H1 (cell line): ENCODE measurements at regions not wholly inside any gene's neighbourhood (a gene's known extent, or its start where the extent isn't known, plus 50 kb on each side); places are given as distances from the start of the nearest gene placed in this dataset.

ENCODE experiments used
- CTCF ChIA-PET: fragments of 300-600 bp; sonication (Branson Sonifier 250); formaldehyde crosslinking; loops from one replicate; lab custom pipeline; 2021; ENCODE audit not compliant: partially characterized antibody; lab: Charles Lee
- POLR2A ChIA-PET: fragments of 300-600 bp; sonication (Branson Sonifier 250); formaldehyde crosslinking; loops from one replicate; lab custom pipeline; 2021; ENCODE audit warnings: inconsistent platforms; ENCODE audit not compliant: partially characterized antibody; lab: Charles Lee
- DNase-seq, 2 experiments: peaks; one replicate each; pipeline versions ENCODE4 v3.0.0 to v3.0.0-alpha.2; 2010 to 2022; ENCODE audit warnings: low spot score in 2 of 2, low read depth in 1 of 2, mixed read lengths in 1 of 2
- FAIRE-seq: peaks from 2 replicates; lab custom pipeline; 2011; peaks lifted over from hg19 to GRCh38; lab: Jason Lieb, UNC
- H2AFZ ChIP-seq: 2 replicates; pipeline ENCODE4 v1.8.1; 2012; ENCODE audit warnings: low read length, inconsistent platforms
- H2AK5ac ChIP-seq: 2 replicates; pipeline ENCODE4 v1.6.1; 2013; ENCODE audit warnings: low read depth, low read length
- H2BK120ac ChIP-seq: replicated peaks from 2 replicates; pipeline ENCODE3; 2013; ENCODE audit warnings: low read depth, low read length, inconsistent platforms
- H2BK12ac ChIP-seq: 2 replicates; pipeline ENCODE4 v1.6.1; 2013; ENCODE audit warnings: low read depth, low read length
- H2BK15ac ChIP-seq: 2 replicates; pipeline ENCODE4 v1.6.1; 2013; ENCODE audit warnings: low read length
- H2BK20ac ChIP-seq: 2 replicates; pipeline ENCODE4 v1.6.1; 2013; ENCODE audit warnings: low read length
- H2BK5ac ChIP-seq: 2 replicates; pipeline ENCODE4 v1.6.1; 2013; ENCODE audit warnings: low read depth, low read length
- H3K14ac ChIP-seq: 2 replicates; pipeline ENCODE4 v1.6.1; 2013; ENCODE audit warnings: inconsistent platforms; ENCODE audit not compliant: insufficient read length
- H3K18ac ChIP-seq: 2 replicates; pipeline ENCODE4 v1.6.1; 2013; ENCODE audit warnings: low read length; ENCODE audit errors: extremely low read depth
- H3K23ac ChIP-seq: 2 replicates; pipeline ENCODE4 v1.6.1; 2013; ENCODE audit warnings: inconsistent platforms; ENCODE audit not compliant: insufficient read length
- H3K23me2 ChIP-seq: 2 replicates; pipeline ENCODE4 v1.6.1; 2013; ENCODE audit warnings: low read depth, low read length
- H3K27ac ChIP-seq: 2 replicates; pipeline ENCODE4 v1.6.1; 2011; ENCODE audit warnings: low read depth, low read length, inconsistent platforms
- H3K27me3 ChIP-seq, 4 experiments: replicated peaks in 1 of 4; 1 replicate in 1 of 4; 2 replicates in 3 of 4; pipeline versions ENCODE4 v1.6.1 to v1.8.1; 2011 to 2013; ENCODE audit warnings: low read length in 3 of 4, mild to moderate bottlenecking in 3 of 4, inconsistent platforms in 2 of 4, mixed read lengths in 2 of 4, moderate library complexity in 1 of 4; ENCODE audit not compliant: control insufficient read depth in 3 of 4, insufficient read depth in 3 of 4; ENCODE audit errors: extremely low read depth in 1 of 4
- H3K36me3 ChIP-seq, 4 experiments: 2 replicates each; pipeline versions ENCODE4 v1.6.1 to v1.8.1; 2011 to 2013; ENCODE audit warnings: mild to moderate bottlenecking in 4 of 4, low read length in 3 of 4, moderate library complexity in 2 of 4, control low read depth in 1 of 4, inconsistent platforms in 1 of 4; ENCODE audit not compliant: insufficient read depth in 4 of 4, control insufficient read depth in 2 of 4
- H3K4ac ChIP-seq: replicated peaks from 2 replicates; pipeline ENCODE3; 2013; ENCODE audit warnings: low read length, low read depth, mixed read lengths, inconsistent platforms; ENCODE audit not compliant: insufficient read length
- H3K4me1 ChIP-seq, 4 experiments: replicated peaks in 1 of 4; 1 replicate in 1 of 4; 2 replicates in 3 of 4; pipeline versions ENCODE4 v1.6.1 to v1.8.1; 2011 to 2013; ENCODE audit warnings: low read length in 3 of 4, inconsistent platforms in 2 of 4, mixed read lengths in 1 of 4; ENCODE audit not compliant: insufficient read depth in 4 of 4, control insufficient read depth in 3 of 4
- H3K4me2 ChIP-seq, 2 experiments: 2 replicates each; pipeline versions ENCODE4 v1.6.1 to v1.8.1; 2011 to 2013; ENCODE audit warnings: low read depth in 2 of 2, low read length in 2 of 2, control low read depth in 1 of 2, inconsistent platforms in 1 of 2, mild to moderate bottlenecking in 1 of 2; ENCODE audit not compliant: insufficient read depth in 1 of 2
- H3K4me3 ChIP-seq, 4 experiments: fragments of 200-600, 300-600 bp in 1 of 4; sonication (generic), shearing (Covaris generic), sonication (Bioruptor Twin) in 1 of 4; 2 replicates each; pipeline versions ENCODE4 v1.5.1 to v1.8.1; 2011 to 2016; ENCODE audit warnings: low read length in 4 of 4, low read depth in 3 of 4, control low read depth in 2 of 4, inconsistent platforms in 2 of 4, mild to moderate bottlenecking in 2 of 4, mixed read lengths in 1 of 4, moderate library complexity in 1 of 4; ENCODE audit not compliant: insufficient read depth in 2 of 4; ENCODE audit errors: extremely low read depth in 1 of 4
- H3K56ac ChIP-seq: replicated peaks from 2 replicates; pipeline ENCODE3; 2013; ENCODE audit warnings: low read depth, mild to moderate bottlenecking, mixed read lengths, low read length, inconsistent platforms; ENCODE audit not compliant: insufficient read length
- H3K79me1 ChIP-seq: 2 replicates; pipeline ENCODE4 v1.6.1; 2013; ENCODE audit warnings: low read depth, low read length, control low read depth
- H3K79me2 ChIP-seq, 2 experiments: 2 replicates each; pipeline versions ENCODE4 v1.6.1 to v1.8.1; 2012 to 2013; ENCODE audit warnings: low read length in 2 of 2, mild to moderate bottlenecking in 2 of 2, inconsistent platforms in 1 of 2; ENCODE audit not compliant: insufficient read depth in 2 of 2, control insufficient read depth in 1 of 2
- H3K9ac ChIP-seq, 4 experiments: replicated peaks in 1 of 4; 1 replicate in 1 of 4; 2 replicates in 3 of 4; pipeline versions ENCODE4 v1.6.1 to v1.8.1; 2011 to 2013; ENCODE audit warnings: low read depth in 3 of 4, low read length in 3 of 4, control low read depth in 2 of 4, mild to moderate bottlenecking in 2 of 4, moderate library complexity in 2 of 4, inconsistent platforms in 1 of 4; ENCODE audit errors: extremely low read depth in 1 of 4
- H3K9me3 ChIP-seq, 2 experiments: 2 replicates each; pipeline versions ENCODE4 v1.6.1 to v1.8.1; 2012 to 2013; ENCODE audit warnings: mild to moderate bottlenecking in 2 of 2, moderate library complexity in 2 of 2, control low read depth in 1 of 2, inconsistent platforms in 1 of 2, low read depth in 1 of 2, low read length in 1 of 2, mixed read lengths in 1 of 2; ENCODE audit not compliant: insufficient read depth in 2 of 2
- H4K20me1 ChIP-seq, 2 experiments: replicated peaks in 1 of 2; 2 replicates each; pipeline versions ENCODE3 to v1.8.1; 2011 to 2013; ENCODE audit warnings: inconsistent platforms in 2 of 2, low read length in 2 of 2, mild to moderate bottlenecking in 1 of 2; ENCODE audit not compliant: insufficient read depth in 2 of 2, control insufficient read depth in 1 of 2
- H4K5ac ChIP-seq: 2 replicates; pipeline ENCODE4 v1.6.1; 2013; ENCODE audit warnings: low read length, low read depth, mixed read lengths, inconsistent platforms; ENCODE audit not compliant: insufficient read length
- H4K8ac ChIP-seq: 2 replicates; pipeline ENCODE4 v1.8.0; 2013; ENCODE audit warnings: mild to moderate bottlenecking, moderate library complexity, low read length, inconsistent platforms; ENCODE audit not compliant: insufficient read depth; ENCODE audit errors: extremely low read depth
- H4K91ac ChIP-seq: replicated peaks from 2 replicates; pipeline ENCODE3; 2013; ENCODE audit warnings: low read length, mixed read lengths, inconsistent platforms; ENCODE audit not compliant: insufficient read length
- ASH2L ChIP-seq: fragments of 200-600, 300-600 bp; sonication (generic); IDR thresholded peaks from one replicate; pipeline ENCODE4 v1.7.1; 2017; ENCODE audit warnings: low read length
- BACH1 ChIP-seq: IDR thresholded peaks from 2 replicates; pipeline ENCODE4 v1.6.1; 2012; ENCODE audit warnings: low read length, improper control_type of control experiment
- CBX5 ChIP-seq: fragments of 300-800, 300-1000 bp; sonication (generic); IDR thresholded peaks from 2 replicates; pipeline ENCODE4 v1.7.1; 2016; ENCODE audit warnings: antibody characterized with exemption, low read length, low read depth
- GABPA ChIP-seq: IDR thresholded peaks from 2 replicates; pipeline ENCODE4 v1.6.1; 2011; ENCODE audit warnings: mild to moderate bottlenecking, low read length, moderate library complexity, borderline replicate concordance; ENCODE audit not compliant: insufficient read depth
- HDAC6 ChIP-seq: IDR thresholded peaks from one replicate; pipeline ENCODE4 v1.7.1; 2012; ENCODE audit warnings: low read depth, mild to moderate bottlenecking, inconsistent platforms, low read length, moderate library complexity
- MAFK ChIP-seq: IDR thresholded peaks from 2 replicates; pipeline ENCODE4 v1.6.1; 2012; ENCODE audit warnings: low read depth, mild to moderate bottlenecking, improper control_type of control experiment, low read length
- NRF1 ChIP-seq: IDR thresholded peaks from 2 replicates; pipeline ENCODE4 v1.6.1; 2011; ENCODE audit warnings: mild to moderate bottlenecking, low read depth, low read length, improper control_type of control experiment
- PHF8 ChIP-seq: fragments of 200-600 bp; sonication (generic); conservative IDR thresholded peaks from 2 replicates; pipeline ENCODE4 v1.7.1; 2012; ENCODE audit warnings: low read depth, mild to moderate bottlenecking, inconsistent platforms, low read length, moderate library complexity
- POLR2A ChIP-seq, 2 experiments: IDR thresholded peaks; 1 replicate in 1 of 2; 2 replicates in 1 of 2; pipeline ENCODE4 v1.6.1; 2011; ENCODE audit warnings: low read depth in 2 of 2, low read length in 2 of 2, mild to moderate bottlenecking in 2 of 2; ENCODE audit errors: control extremely low read depth in 1 of 2
- SIRT6 ChIP-seq: IDR thresholded peaks from one replicate; pipeline ENCODE4 v1.7.1; 2012; ENCODE audit warnings: low read length, inconsistent platforms
- SIX5 ChIP-seq: IDR thresholded peaks from 2 replicates; pipeline ENCODE4 v1.6.1; 2011; ENCODE audit warnings: mild to moderate bottlenecking, low read depth, low read length
- SRF ChIP-seq: IDR thresholded peaks from 2 replicates; pipeline ENCODE4 v1.6.1; 2011; ENCODE audit warnings: mild to moderate bottlenecking, low read depth, low read length, moderate library complexity
- TCF12 ChIP-seq: IDR thresholded peaks from 2 replicates; pipeline ENCODE4 v1.6.1; 2011; ENCODE audit warnings: low read depth, mild to moderate bottlenecking, low read length
- YY1 ChIP-seq: IDR thresholded peaks from 2 replicates; pipeline ENCODE4 v1.6.1; 2011; ENCODE audit warnings: low read depth, mild to moderate bottlenecking, low read length
- WGBS, 2 experiments: shearing (Covaris generic) in 1 of 2; methylation state at CpG; one replicate each; pipeline versions ENCODE4 v1.1.6 to v1.1.7; 2013 to 2015; ENCODE audit warnings: low lambda C conversion rate in 2 of 2, mixed read lengths in 2 of 2, inconsistent platforms in 1 of 2, low coverage in 1 of 2, missing lambda C conversion rate in 1 of 2; ENCODE audit not compliant: insufficient replicate concordance in 2 of 2, insufficient coverage in 1 of 2, insufficient read length in 1 of 2; ENCODE audit errors: extremely low coverage in 1 of 2, missing lambda C conversion rate in 1 of 2; 5-methylcytosine and 5-hydroxymethylcytosine counted together

- Histone ChIP-seq H3K27me3 (no peaks in the 10 kb centered on the region), H3K79me1 (no peaks in the 10 kb centered on the region), H2BK20ac (no peak overlapping the region), H3K23ac (no peak overlapping the region), H4K20me1 (no peaks in the 10 kb centered on the region), H2BK5ac (no peak overlapping the region), H3K4me2 (no peak overlapping the region), H4K91ac (no peak overlapping the region), H3K9me3 (no peaks in the 10 kb centered on the region), H3K36me3 (no peaks in the 10 kb centered on the region), H3K56ac (no peak overlapping the region), H4K5ac (no peak overlapping the region), H3K18ac (no peak overlapping the region), H3K4me1 (peaks cover 0 to 5% (median 0%) of the 10 kb centered on the region in 4 experiments; a peak in 1 of 7 replicates), H2BK12ac (no peak overlapping the region), H2BK15ac (no peak overlapping the region), H3K4ac (no peak overlapping the region), H3K23me2 (no peaks in the 10 kb centered on the region), H3K9ac (no peak overlapping the region), H4K8ac (no peak overlapping the region), H3K14ac (no peak overlapping the region), H3K4me3 (no peak overlapping the region), H2AFZ (no peak overlapping the region), H3K79me2 (no peaks in the 10 kb centered on the region), H2AK5ac (no peak overlapping the region), H3K27ac (no peak overlapping the region), H2BK120ac (no peak overlapping the region)
- ChIA-PET CTCF (interaction anchor here (0.7 to 1.4 kb wide), 2 partner anchors 32 to 476 kb away, joined by 3 to 5 read pairs; no protein-coding TSS in a partner anchor), POLR2A (no interaction called here)
- DNase-seq (no peak), FAIRE-seq (no peak)
- TF ChIP-seq MAFK (no peak), ASH2L (no peak), SIX5 (no peak), CBX5 (no peak), BACH1 (no peak), SRF (no peak), GABPA (no peak), NRF1 (no peak), PHF8 (no peak), SIRT6 (no peak), YY1 (no peak), TCF12 (no peak), HDAC6 (no peak), POLR2A (IDR thresholded peaks at IDR 0.05; ENCODE audit: control extremely low read depth in 1 of 2, low read depth in 2 of 2, low read length in 2 of 2) (no peak)
- 89% methylated on average over 6 of the region's 6 CpGs; no CpG with 5 or more reads in 1 of the 2 experiments for whole genome bisulfite sequencing, 2 experiments
These were observed 65.2 kb upstream of the TNIK start for GRCh38 chr3:171525437-171525836.
